GM12878 (cell line): ENCODE measurements at regions not wholly inside any gene's neighbourhood (a gene's known extent, or its start where the extent isn't known, plus 50 kb on each side); places are given as distances from the start of the nearest gene placed in this dataset.

Experiments
- ATAC-seq: fragments of 200-7000 bp; cut with Tn5 transposase; 3 replicates; pipeline ENCODE4 v1.9.1; 2020; ENCODE audit warnings: mild to moderate bottlenecking, moderate library complexity
- BruUV-seq: library from RNA; stranded (reverse); fragments of 400-500 nt; replicated peaks from 2 replicates; lab custom pipeline; 2021; lab: Mats Ljungman, UMichigan
- CTCF ChIA-PET: fragments of 300-600 bp; sonication (Branson Sonifier 250); formaldehyde crosslinking; extraction: SDS; loops from one replicate; lab custom pipeline; 2021; ENCODE audit warnings: inconsistent platforms; lab: Yijun Ruan, JAX
- POLR2A ChIA-PET: fragments of 350-600 bp; formaldehyde crosslinking; extraction: SDS; loops from one replicate; lab custom pipeline; 2021; ENCODE audit warnings: inconsistent platforms; lab: Charles Lee
- RAD21 ChIA-PET: fragments of 300-600 bp; sonication (Branson Sonifier 250); formaldehyde crosslinking; loops from one replicate; lab custom pipeline; 2023; ENCODE audit warnings: antibody characterized with exemption; ENCODE audit not compliant: unreplicated experiment; lab: Charles Lee
- SMC1A ChIA-PET: fragments of 300-600 bp; sonication (Branson Sonifier 250); formaldehyde crosslinking; loops from one replicate; lab custom pipeline; 2023; ENCODE audit not compliant: unreplicated experiment, uncharacterized antibody; lab: Charles Lee
- DNase-seq: peaks from one replicate; pipeline ENCODE4 v3.0.0-alpha.2; 2011; ENCODE audit warnings: low read depth, low spot score
- FAIRE-seq: peaks from 3 replicates; lab custom pipeline; 2011; peaks lifted over from hg19 to GRCh38; lab: Jason Lieb, UNC
- H2AFZ ChIP-seq: 2 replicates; pipeline ENCODE4 v1.6.0; 2011; ENCODE audit warnings: low read depth, low read length, control low read depth; ENCODE audit not compliant: control insufficient read depth
- H3K27ac ChIP-seq: 2 replicates; pipeline ENCODE4 v1.5.1; 2011; ENCODE audit warnings: control low read depth; ENCODE audit not compliant: control insufficient read depth, insufficient read depth
- H3K27me3 ChIP-seq, 2 experiments: replicated peaks in 1 of 2; 2 replicates each; pipeline versions ENCODE4 v1.6.0 to v1.6.1; 2011; ENCODE audit warnings: low read length in 1 of 2; ENCODE audit not compliant: control insufficient read depth in 2 of 2, insufficient read depth in 2 of 2
- H3K36me3 ChIP-seq, 2 experiments: 2 replicates each; pipeline ENCODE4 v1.5.1; 2011; ENCODE audit warnings: low read length in 1 of 2; ENCODE audit not compliant: control insufficient read depth in 2 of 2, insufficient read depth in 2 of 2
- H3K4me1 ChIP-seq: 2 replicates; pipeline ENCODE4 v1.6.1; 2011; ENCODE audit warnings: mild to moderate bottlenecking, low read length, moderate library complexity, mixed read lengths; ENCODE audit not compliant: control insufficient read depth, insufficient read depth
- H3K4me2 ChIP-seq: 2 replicates; pipeline ENCODE4 v1.6.0; 2011; ENCODE audit warnings: control low read depth; ENCODE audit not compliant: control insufficient read depth, insufficient read depth
- H3K4me3 ChIP-seq: fragments of 200-600 bp; sonication (generic); 2 replicates; pipeline ENCODE4 v1.5.1; 2016
- H3K79me2 ChIP-seq: 2 replicates; pipeline ENCODE4 v1.6.0; 2011; ENCODE audit warnings: low read length; ENCODE audit not compliant: control insufficient read depth, insufficient read depth
- H3K9ac ChIP-seq: 2 replicates; pipeline ENCODE4 v1.8.0; 2011; ENCODE audit warnings: low read length, control low read depth, mixed read lengths; ENCODE audit not compliant: control insufficient read depth, insufficient read depth
- H3K9me3 ChIP-seq: replicated peaks from 3 replicates; pipeline ENCODE4 v1.5.1; 2011; ENCODE audit warnings: mild to moderate bottlenecking, low read length; ENCODE audit not compliant: control insufficient read depth, insufficient read depth
- H4K20me1 ChIP-seq: 2 replicates; pipeline ENCODE4 v1.6.0; 2011; ENCODE audit not compliant: control insufficient read depth, insufficient read depth
- BHLHE40 ChIP-seq, 2 experiments: fragments of 450-650 bp in 1 of 2; IDR thresholded peaks; 2 replicates each; pipeline ENCODE4 v1.6.1; 2011 to 2017; ENCODE audit warnings: low read depth in 2 of 2, borderline replicate concordance in 1 of 2, improper control_type of control experiment in 1 of 2, low read length in 1 of 2, mild to moderate bottlenecking in 1 of 2
- BMI1 ChIP-seq: fragments of 450-650 bp; IDR thresholded peaks from 2 replicates; pipeline ENCODE4 v1.6.1; 2016; ENCODE audit warnings: mild to moderate bottlenecking, moderate library complexity, borderline replicate concordance
- CEBPB ChIP-seq, 2 experiments: fragments of 150-350 bp in 1 of 2; IDR thresholded peaks; 2 replicates each; pipeline ENCODE4 v1.6.1; 2012 to 2014; ENCODE audit warnings: low read depth in 2 of 2, low read length in 2 of 2, borderline replicate concordance in 1 of 2, inconsistent platforms in 1 of 2
- DPF2 ChIP-seq: fragments of 450-650 bp; IDR thresholded peaks from 2 replicates; pipeline ENCODE4 v1.6.1; 2017; ENCODE audit warnings: mild to moderate bottlenecking
- EP300 ChIP-seq, 2 experiments: fragments of 150-350 bp in 1 of 2; IDR thresholded peaks; 2 replicates each; pipeline ENCODE4 v1.6.1; 2011 to 2012; ENCODE audit warnings: low read depth in 2 of 2, low read length in 2 of 2, borderline replicate concordance in 1 of 2, improper control_type of control experiment in 1 of 2, inconsistent platforms in 1 of 2; ENCODE audit not compliant: control insufficient read depth in 1 of 2
- NBN ChIP-seq: fragments of 450-650 bp; IDR thresholded peaks from 2 replicates; pipeline ENCODE4 v1.6.1; 2016
- SMAD5 ChIP-seq: IDR thresholded peaks from 2 replicates; pipeline ENCODE4 v1.6.1; 2016; ENCODE audit warnings: antibody characterized with exemption, low read depth
- STAT3 ChIP-seq: IDR thresholded peaks from 2 replicates; pipeline ENCODE4 v1.6.1; 2011; ENCODE audit warnings: low read depth, low read length, improper control_type of control experiment
- ZBTB11 ChIP-seq: fragments of 450-650 bp; formaldehyde crosslinking; IDR thresholded peaks from 2 replicates; pipeline ENCODE4 v1.5.0; 2022; ENCODE audit warnings: mild to moderate bottlenecking, missing genetic modification characterization
- ZNF622 ChIP-seq: fragments of 450-650 bp; IDR thresholded peaks from 2 replicates; pipeline ENCODE4 v1.6.1; 2017; ENCODE audit warnings: mild to moderate bottlenecking, inconsistent platforms
- WGBS: methylation state at CpG from one replicate; pipeline ENCODE4 v1.1.6; 2016; ENCODE audit warnings: low lambda C conversion rate; ENCODE audit not compliant: insufficient replicate concordance, insufficient coverage; ENCODE audit errors: missing lambda C conversion rate; 5-methylcytosine and 5-hydroxymethylcytosine counted together
- in situ Hi-C: fragments of 300-500 bp; cut with MboI; formaldehyde crosslinking; loops from 9 replicates; pipeline ENCODE4 v1.14.3; 2018; ENCODE audit warnings: mixed read lengths
- intact Hi-C: fragments of 100-400 bp; cut with micrococcal nuclease; formaldehyde crosslinking; loops from one replicate; pipeline ENCODE4 v1.14.2; 2022; ENCODE audit not compliant: unreplicated experiment

- Histone ChIP-seq H3K27me3 (no peaks in the 10 kb centered on the region), H3K4me1 (no peaks in the 10 kb centered on the region), H3K9ac (no peak overlapping the region), H3K4me2 (no peak overlapping the region), H3K79me2 (no peaks in the 10 kb centered on the region), H4K20me1 (no peaks in the 10 kb centered on the region), H2AFZ (no peak overlapping the region), H3K9me3 (no peaks in the 10 kb centered on the region; the same call in 2 of the 3 replicates), H3K4me3 (no peak overlapping the region), H3K27ac (no peak overlapping the region), H3K36me3 (no peaks in the 10 kb centered on the region)
- BruUV-seq, result no TSS peak
- TF ChIP-seq SMAD5, result no peak
- TF ChIP-seq ZNF622, result no peak
- TF ChIP-seq NBN, result no peak
- DNase-seq (no peak), ATAC-seq (no peak), FAIRE-seq (no peak)
- ChIA-PET RAD21 (no interaction called here), SMC1A (no interaction called here), CTCF (no interaction called here), POLR2A (no interaction called here)
- in situ Hi-C loops, result no loop called here
- 11% methylated on average over 9 of the region's 9 CpGs for WGBS
- intact Hi-C loops, result no loop called here
These were observed 209.2 kb downstream of the TSHZ3 start for GRCh38 chr19:31139871-31140505.

GRCh38 chr19:31138077-31138476 is 211.2 kb downstream of the TSHZ3 start:
- Histone ChIP-seq H3K36me3 (no peaks in the 10 kb centered on the region), H3K27ac (no peak overlapping the region), H3K79me2 (no peaks in the 10 kb centered on the region), H3K27me3 (no peaks in the 10 kb centered on the region), H4K20me1 (no peaks in the 10 kb centered on the region), H3K4me2 (no peak overlapping the region), H3K9me3 (no peaks in the 10 kb centered on the region; the same call in 2 of the 3 replicates), H3K9ac (no peak overlapping the region), H3K4me3 (no peak overlapping the region), H3K4me1 (no peaks in the 10 kb centered on the region), H2AFZ (no peak overlapping the region)
- ChIA-PET SMC1A (no interaction called here), CTCF (no interaction called here), RAD21 (no interaction called here), POLR2A (no interaction called here)
- FAIRE-seq (no peak), DNase-seq (no peak), ATAC-seq (no peak)
- WGBS, result 22% methylated on average over 1 of the region's 1 CpG
- no peak for TF ChIP-seq CEBPB (IDR thresholded peaks at IDR 0.05; ENCODE audit: borderline replicate concordance in 1 of 2, low read depth in 2 of 2, low read length in 2 of 2)
- TF ChIP-seq ZBTB11 (CRISPR knock-in tag), result no peak
- no peak for TF ChIP-seq STAT3
- TF ChIP-seq BMI1, result no peak
- TF ChIP-seq EP300 (IDR thresholded peaks at IDR 0.05; ENCODE audit: borderline replicate concordance in 1 of 2, control insufficient read depth in 1 of 2, low read depth in 2 of 2, low read length in 2 of 2), result no peak
- no peak for TF ChIP-seq BHLHE40 (IDR thresholded peaks at IDR 0.05; ENCODE audit: borderline replicate concordance in 1 of 2, low read depth in 2 of 2, low read length in 1 of 2)
- TF ChIP-seq DPF2, result no peak
- in situ Hi-C loops (no loop called here), intact Hi-C loops (no loop called here)
- no TSS peak for BruUV-seq
